ENCODE measurements at regions not wholly inside any gene's neighbourhood (a gene's known extent, or its start where the extent isn't known, plus 50 kb on each side); places are given as distances from the start of the nearest gene placed in this dataset.

DNA sequence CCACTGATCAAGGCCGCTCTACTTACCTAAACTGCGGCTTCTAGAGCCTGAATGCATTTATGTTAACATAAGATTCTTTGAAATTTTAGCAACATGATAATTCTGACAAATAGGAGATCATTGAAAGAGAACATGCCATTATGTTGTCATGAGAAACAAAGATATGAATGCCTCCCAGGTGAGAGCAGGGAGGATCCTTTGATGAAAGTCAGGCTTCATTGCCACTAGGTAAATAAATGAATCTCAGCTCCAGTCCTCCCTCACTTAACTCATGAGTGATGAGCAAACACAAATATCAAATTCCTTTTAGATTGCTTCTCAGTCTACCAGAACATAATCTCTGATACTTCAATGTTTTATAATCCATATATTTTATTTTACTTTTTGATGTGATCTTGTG lies 463.2 kb upstream of the CDH7 start:
- Histone ChIP-seq H3K4me1 (ENCODE audit: control insufficient read depth, extremely low read depth, insufficient read depth, low read length) (no peaks in the 10 kb centered on the region), H3K27me3 (ENCODE audit: control insufficient read depth, extremely low read depth, insufficient read depth, low read length) (no peaks in the 10 kb centered on the region), H3K4me3 (ENCODE audit: control insufficient read depth in 2 of 3, extremely low read depth in 1 of 3, insufficient read depth in 2 of 3, low read depth in 1 of 3, low read length in 3 of 3) (no peak overlapping the region), H3K27ac (ENCODE audit: control insufficient read depth, insufficient read depth, low read length) (no peak overlapping the region), H3K9ac (ENCODE audit: control insufficient read depth, extremely low read depth, insufficient read depth, low read length) (no peak overlapping the region), H3K4me2 (ENCODE audit: control insufficient read depth, extremely low read depth, insufficient read depth, low read depth, low read length) (no peak overlapping the region), H4K20me1 (ENCODE audit: control insufficient read depth, extremely low read depth, insufficient read depth, low read length) (no peaks in the 10 kb centered on the region), H2AFZ (ENCODE audit: control insufficient read depth, low read length) (no peak overlapping the region), H3K9me3 (ENCODE audit: control insufficient read depth, low read depth, low read length) (peaks cover 2% of the 10 kb centered on the region), H3K9me1 (ENCODE audit: control insufficient read depth, extremely low read depth, insufficient read depth, low read length) (no peaks in the 10 kb centered on the region), H3K79me2 (ENCODE audit: control insufficient read depth, insufficient read depth, low read length) (no peaks in the 10 kb centered on the region), H3K36me3 (ENCODE audit: control insufficient read depth in 2 of 2, extremely low read depth in 1 of 2, insufficient read depth in 2 of 2, low read length in 2 of 2) (no peaks in the 10 kb centered on the region)
- DNase-seq (ENCODE audit: low read depth, low spot score): no peak
- dilution Hi-C loops (cut with MboI; ENCODE audit: extremely low pct_ligation_motif_present, low sequenced_read_pairs): no loop called here
- no peak for FAIRE-seq
- no peak for TF ChIP-seq EZH2 (IDR thresholded peaks at IDR 0.05; ENCODE audit: low read length)
- TF ChIP-seq, protein P1, sequence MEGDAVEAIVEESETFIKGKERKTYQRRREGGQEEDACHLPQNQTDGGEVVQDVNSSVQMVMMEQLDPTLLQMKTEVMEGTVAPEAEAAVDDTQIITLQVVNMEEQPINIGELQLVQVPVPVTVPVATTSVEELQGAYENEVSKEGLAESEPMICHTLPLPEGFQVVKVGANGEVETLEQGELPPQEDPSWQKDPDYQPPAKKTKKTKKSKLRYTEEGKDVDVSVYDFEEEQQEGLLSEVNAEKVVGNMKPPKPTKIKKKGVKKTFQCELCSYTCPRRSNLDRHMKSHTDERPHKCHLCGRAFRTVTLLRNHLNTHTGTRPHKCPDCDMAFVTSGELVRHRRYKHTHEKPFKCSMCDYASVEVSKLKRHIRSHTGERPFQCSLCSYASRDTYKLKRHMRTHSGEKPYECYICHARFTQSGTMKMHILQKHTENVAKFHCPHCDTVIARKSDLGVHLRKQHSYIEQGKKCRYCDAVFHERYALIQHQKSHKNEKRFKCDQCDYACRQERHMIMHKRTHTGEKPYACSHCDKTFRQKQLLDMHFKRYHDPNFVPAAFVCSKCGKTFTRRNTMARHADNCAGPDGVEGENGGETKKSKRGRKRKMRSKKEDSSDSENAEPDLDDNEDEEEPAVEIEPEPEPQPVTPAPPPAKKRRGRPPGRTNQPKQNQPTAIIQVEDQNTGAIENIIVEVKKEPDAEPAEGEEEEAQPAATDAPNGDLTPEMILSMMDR (optimal IDR thresholded peaks at IDR 0.05 in 1 of 3, IDR thresholded peaks at IDR 0.05 in 1 of 3, conservative IDR thresholded peaks at IDR 0.05 in 1 of 3; ENCODE audit: extremely low read depth in 1 of 3, insufficient read depth in 2 of 3, low read length in 3 of 3): no peak

DNA sequence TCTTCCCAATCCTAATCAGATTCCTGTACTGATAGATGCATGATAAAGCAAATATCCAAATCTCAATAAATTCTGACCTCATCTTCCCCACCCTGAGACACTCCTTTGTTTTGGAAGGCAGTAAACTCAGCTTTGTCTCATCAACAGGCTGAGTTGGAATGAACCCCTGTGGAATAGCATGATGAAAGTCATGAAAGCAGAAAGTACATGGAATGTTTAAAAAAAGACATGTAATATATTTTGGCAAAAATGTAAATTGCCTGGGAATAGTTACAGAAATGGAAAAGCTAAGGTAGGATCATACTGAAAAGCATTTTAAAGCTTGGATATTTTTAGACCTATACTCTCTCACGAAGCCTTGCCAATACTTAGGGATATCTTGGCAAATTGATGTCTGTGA lies 468.7 kb upstream of the CDH7 start:
- H3K9me3 ChIP-seq (ENCODE audit: control insufficient read depth, low read depth, low read length): no peaks in the 10 kb centered on the region
- H3K4me1 ChIP-seq (ENCODE audit: control insufficient read depth, extremely low read depth, insufficient read depth, low read length): no peaks in the 10 kb centered on the region
- no peak overlapping the region for H3K4me2 ChIP-seq (ENCODE audit: control insufficient read depth, extremely low read depth, insufficient read depth, low read depth, low read length)
- DNase-seq (ENCODE audit: low read depth, low spot score): no peak
- H3K4me3 ChIP-seq (ENCODE audit: control insufficient read depth in 2 of 3, extremely low read depth in 1 of 3, insufficient read depth in 2 of 3, low read depth in 1 of 3, low read length in 3 of 3): no peak overlapping the region
- H4K20me1 ChIP-seq (ENCODE audit: control insufficient read depth, extremely low read depth, insufficient read depth, low read length): no peaks in the 10 kb centered on the region
- FAIRE-seq: no peak
- dilution Hi-C loops (cut with MboI; ENCODE audit: extremely low pct_ligation_motif_present, low sequenced_read_pairs): no loop called here
- no peak for TF ChIP-seq EZH2 (IDR thresholded peaks at IDR 0.05; ENCODE audit: low read length)
- TF ChIP-seq, protein P1 (optimal IDR thresholded peaks at IDR 0.05 in 1 of 3, IDR thresholded peaks at IDR 0.05 in 1 of 3, conservative IDR thresholded peaks at IDR 0.05 in 1 of 3; ENCODE audit: extremely low read depth in 1 of 3, insufficient read depth in 2 of 3, low read length in 3 of 3): no peak
- H3K9me1 ChIP-seq (ENCODE audit: control insufficient read depth, extremely low read depth, insufficient read depth, low read length): no peaks in the 10 kb centered on the region
- no peaks in the 10 kb centered on the region for H3K36me3 ChIP-seq (ENCODE audit: control insufficient read depth in 2 of 2, extremely low read depth in 1 of 2, insufficient read depth in 2 of 2, low read length in 2 of 2)
- H3K27me3 ChIP-seq (ENCODE audit: control insufficient read depth, extremely low read depth, insufficient read depth, low read length): no peaks in the 10 kb centered on the region
- H3K27ac ChIP-seq (ENCODE audit: control insufficient read depth, insufficient read depth, low read length): no peak overlapping the region
- H3K79me2 ChIP-seq (ENCODE audit: control insufficient read depth, insufficient read depth, low read length): no peaks in the 10 kb centered on the region
- H2AFZ ChIP-seq (ENCODE audit: control insufficient read depth, low read length): no peak overlapping the region
- no peak overlapping the region for H3K9ac ChIP-seq (ENCODE audit: control insufficient read depth, extremely low read depth, insufficient read depth, low read length)

Measured in keratinocyte (primary cell).